NCI-H1417 (cell line): ENCODE measurements at regions not wholly inside any gene's neighbourhood (a gene's known extent, or its start where the extent isn't known, plus 50 kb on each side); places are given as distances from the start of the nearest gene placed in this dataset.
A peak's percentile ranks its signal among the peaks of the same experiment; 100 is the strongest.

Source experiments
- DNase-seq, 3 experiments: peaks; one replicate each; lab custom pipeline; 2025; lab: John Stamatoyannopoulos, UW

DNA sequence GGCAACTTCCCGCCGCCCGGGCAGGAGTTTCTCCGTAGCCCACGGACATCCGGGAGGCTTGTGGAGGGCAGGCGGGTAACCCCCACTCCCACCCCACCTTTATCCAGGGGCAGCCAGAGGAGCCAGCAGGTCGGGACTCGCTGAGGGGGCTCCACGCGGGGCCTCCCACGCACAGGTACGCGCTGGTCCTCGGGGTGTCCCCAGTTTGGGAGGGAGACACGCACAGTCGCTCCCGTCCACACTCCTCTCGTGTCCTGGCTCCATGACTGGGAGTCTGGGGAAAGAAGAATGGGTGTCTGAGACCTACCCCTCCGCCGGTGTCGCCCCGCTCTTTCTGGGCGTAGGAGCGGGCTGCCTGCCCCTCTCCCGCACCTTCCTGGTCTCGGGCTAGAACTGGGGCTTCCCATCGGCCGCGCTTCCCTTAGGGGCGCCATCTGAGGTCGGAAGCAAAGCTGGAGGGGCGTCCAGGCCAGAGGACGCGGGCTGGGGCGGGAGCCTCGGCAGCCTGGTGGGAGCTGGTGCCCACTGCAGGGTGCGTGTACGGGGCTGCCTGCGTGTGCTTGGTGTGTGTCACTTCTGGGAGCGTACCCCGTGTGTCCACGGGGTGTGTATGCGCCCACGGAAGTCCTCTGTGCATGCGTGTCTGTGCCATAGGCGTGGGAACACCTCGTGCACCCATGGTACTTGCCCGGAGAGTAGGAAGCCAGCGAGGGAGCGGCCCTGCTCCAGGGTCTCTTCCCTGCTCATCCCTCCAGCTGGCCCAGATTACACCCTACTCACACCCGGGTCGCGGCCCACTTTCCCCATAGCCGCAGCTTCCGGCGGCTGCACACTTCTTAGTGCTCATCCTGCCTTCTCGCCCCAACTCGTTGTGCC lies 73.0 kb upstream of the LEP start:
- DNase-seq, result no peak

GRCh38 chr7:128168667-128169210 lies 72.3 kb upstream of the LEP start:
- DNase-seq, result no peak

DNA sequence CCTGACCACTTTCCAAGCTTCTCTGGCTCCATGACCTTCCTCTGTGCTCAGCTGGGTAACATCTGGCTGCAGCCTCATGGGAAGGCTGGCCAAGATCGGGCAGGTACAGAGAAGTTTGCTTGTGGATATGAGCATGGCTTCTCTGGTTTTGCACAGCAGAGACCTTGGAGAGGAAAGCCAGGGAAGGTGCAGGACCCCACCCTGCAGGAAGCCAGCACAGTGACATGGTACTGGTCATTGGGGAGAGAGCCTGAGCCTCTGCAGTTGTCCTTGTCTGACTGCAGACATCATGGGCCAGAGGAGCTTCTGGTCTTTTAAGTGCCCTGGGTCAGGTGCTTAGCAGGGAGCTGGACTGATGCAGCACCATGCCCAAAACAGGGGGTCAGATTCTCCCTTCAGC lies 70.6 kb upstream of the LEP start:
- DNase-seq, result no peak

- no peak for DNase-seq
Observed at GRCh38 chr7:128171342-128171918, 69.6 kb upstream of the LEP start.

DNA sequence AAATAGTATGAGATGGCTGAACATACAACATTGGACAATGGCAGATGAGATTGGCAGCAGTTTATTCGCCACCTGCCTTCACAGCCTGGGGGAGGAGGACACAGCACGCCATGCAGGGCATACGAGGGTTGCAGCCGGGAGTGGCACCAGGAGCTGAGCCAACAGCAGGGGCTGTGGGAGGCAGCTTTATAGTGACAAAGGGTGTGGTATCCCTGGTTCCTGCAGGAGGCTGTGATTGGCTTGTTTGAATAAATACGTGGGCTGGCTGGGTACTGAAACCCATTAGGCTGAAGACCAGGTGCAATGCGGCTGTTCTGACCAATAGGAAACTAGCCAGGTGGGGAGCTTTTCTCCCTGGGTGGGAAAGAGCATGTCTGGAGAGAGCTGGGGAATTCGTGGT lies 68.9 kb upstream of the LEP start:
- DNase-seq, result peak; percentile 12 to 87 (median 72)

- no peak for DNase-seq
Observed at GRCh38 chr7:128172963-128173362, 68.1 kb upstream of the LEP start.

- DNase-seq, result no peak
Observed at GRCh38 chr7:128174386-128174785, 66.7 kb upstream of the LEP start.

- no peak for DNase-seq
Observed at GRCh38 chr7:128176696-128177095, 64.4 kb upstream of the LEP start.

DNA sequence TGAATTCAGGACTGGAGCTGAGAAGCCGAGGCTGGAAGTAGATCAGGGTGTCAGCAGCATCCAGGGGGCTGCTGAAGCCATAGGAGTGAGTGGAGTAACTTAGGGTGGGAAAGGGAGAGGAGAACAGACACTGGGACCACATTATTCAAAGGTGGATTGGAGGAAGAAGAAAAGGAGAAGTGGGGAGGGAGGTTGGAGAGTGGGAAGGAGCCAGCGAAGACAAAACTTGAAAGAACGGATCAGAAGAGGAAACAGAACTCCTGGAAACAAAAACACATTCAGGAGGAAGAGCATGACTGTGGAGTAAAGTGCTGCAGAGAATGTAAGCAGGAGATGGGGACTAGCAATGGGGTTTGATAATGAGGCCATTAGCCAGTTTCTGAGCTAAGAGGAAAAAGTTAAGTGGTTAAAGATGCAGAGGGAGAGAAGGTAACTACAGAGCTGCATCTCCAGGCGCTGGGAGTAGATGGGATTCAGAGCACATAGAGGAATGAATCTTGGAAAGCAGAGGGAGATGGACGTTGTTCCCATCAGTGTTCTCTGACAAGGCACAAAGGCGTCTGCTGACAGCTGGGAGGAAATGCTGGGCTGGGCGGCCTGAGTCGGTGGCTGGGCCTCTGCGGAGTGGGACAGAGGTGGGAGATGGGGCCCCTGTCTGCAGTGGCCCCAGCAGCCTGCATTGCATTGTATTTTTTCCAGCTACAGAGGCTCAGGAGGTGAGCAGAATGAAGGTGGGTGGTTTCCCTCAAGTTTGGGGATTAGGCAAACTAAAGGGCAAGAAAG lies 63.1 kb upstream of the LEP start:
- DNase-seq, result no peak

DNA sequence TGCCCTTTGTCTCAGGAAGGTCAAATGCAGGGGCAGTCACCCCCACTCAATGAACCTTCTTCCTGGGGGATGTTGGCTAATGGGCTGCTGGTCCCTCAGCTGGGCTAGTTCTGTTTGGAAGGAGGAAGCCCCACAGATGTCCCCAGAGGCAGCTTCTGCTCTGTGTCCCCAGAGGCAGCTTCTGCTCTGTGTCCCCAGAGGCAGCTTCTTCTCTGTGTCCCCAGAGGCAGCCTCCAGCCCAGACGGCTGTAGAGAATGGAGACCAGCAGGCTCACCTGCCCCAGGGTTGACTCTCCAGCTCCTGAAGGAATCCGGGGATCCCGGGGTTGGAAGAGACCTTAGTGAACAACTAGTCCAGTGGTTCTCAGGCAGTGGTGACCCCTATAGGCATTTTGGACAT lies 62.5 kb upstream of the LEP start:
- DNase-seq, result no peak

DNA sequence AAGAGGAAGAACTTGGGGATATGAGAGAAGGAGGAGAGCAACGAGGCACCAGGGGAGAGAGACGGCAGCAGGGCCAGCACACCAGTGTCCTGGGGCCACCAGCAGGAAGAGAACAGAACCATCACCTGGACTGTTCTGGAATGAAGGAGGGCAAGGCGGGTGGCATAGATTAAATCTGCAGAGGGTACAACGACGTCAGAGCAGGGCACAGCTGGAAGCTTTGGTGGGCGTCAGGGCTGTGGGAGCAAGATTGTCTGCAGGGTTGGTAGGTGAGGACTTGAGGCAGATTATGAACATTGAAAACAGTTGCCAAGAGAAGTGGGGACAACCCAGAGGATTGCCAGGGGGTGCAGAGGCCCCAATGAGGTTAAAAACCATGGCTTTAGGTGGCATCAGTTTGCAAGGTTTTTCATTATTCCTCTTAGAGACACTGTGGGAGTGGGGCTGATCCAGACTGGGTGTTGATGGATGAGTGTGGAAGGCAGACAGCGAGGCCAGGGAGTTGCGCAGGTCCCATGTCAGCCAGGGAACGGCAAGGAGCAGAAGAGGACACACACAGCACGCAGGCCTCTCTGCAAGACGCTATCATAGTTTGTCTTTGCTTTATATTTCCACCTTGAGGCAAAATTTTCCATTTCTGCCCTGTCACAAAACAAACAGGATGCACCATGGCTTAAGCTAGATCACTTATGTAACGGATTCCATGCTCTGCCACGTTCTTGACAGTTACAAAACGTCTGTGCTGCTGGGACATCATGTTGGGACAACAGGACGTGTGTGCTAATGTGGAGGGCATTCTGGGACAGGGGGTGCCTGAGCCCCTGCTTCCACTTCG lies 52.5 kb upstream of the LEP start:
- DNase-seq, result no peak

GRCh38 chr7:128189231-128189930 lies 51.7 kb upstream of the LEP start:
- no peak for DNase-seq

DNA sequence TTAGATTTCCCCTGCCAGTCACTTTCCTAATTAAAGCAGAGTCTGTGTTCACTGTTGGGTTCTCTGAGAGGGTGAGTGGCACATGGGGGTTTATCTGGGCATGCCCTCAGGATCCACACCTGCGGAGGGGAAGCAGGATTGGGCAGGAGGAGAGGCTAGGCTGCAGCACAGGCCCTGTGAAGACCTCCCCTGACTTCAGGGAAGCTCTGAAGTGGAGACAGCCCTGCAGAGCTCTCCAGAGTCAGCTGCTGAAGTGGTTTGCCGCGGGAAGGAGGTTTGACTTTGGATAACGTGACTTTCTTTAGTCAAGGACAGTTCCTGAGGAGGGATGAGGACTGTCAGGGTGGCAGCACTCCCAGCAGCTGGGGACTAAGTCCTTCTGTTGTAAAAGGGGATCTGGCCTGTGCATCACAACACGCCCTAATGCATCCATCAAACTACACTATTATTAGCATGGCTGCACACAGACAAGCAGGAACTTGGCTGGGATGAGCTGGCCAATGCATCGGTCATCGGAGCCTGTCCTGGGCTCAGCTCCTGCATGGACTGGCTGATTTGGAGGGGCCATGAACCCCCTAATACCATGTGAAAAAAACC lies 50.9 kb upstream of the LEP start:
- DNase-seq, result peak in 1 of 3 experiments; percentile 27

DNA sequence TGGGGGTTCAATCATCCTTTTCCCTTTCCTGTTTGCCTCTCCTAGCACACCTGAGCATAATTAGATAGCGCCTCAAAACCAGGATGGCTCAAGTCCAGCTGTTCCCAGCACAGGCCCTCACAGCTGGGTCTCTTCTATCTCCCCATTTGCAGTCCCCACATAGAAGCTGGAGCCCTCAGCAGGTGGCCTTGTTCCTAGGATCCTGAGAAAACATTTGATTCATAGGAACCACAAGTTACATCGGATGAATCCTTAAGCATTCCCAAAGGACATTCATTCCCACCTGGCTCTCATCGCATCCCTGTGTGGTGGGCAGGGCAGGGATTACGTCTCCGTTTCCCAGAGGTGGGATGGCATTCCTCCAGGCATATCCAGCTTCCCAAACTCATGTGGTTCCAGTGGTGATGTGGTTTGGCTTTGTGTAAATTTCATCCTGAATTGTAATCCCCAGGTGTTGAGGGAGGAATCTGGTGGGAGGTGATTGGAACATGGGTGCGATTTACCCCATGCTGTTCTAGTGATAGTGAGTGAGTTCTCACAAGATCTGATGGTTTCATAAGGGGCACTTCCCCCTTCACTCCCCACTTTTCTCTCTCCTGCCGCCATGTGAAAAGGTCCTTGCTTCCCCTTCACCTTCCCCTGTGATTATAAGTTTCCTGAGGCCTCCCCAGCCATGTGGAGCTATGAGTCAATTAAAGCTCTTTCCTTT lies 49.8 kb upstream of the LEP start:
- no peak for DNase-seq
